SH-SY5Y (cell line): ENCODE measurements at regions not wholly inside any gene's neighbourhood (a gene's known extent, or its start where the extent isn't known, plus 50 kb on each side); places are given as distances from the start of the nearest gene placed in this dataset.

Experiments
- GATA2 ChIP-seq: IDR thresholded peaks from 2 replicates; pipeline ENCODE4 v1.6.1; 2011; ENCODE audit warnings: mild to moderate bottlenecking, low read depth, low read length
- GATA3 ChIP-seq: IDR thresholded peaks from 2 replicates; pipeline ENCODE4 v1.6.1; 2011; ENCODE audit warnings: low read depth, mild to moderate bottlenecking, low read length, moderate library complexity

DNA sequence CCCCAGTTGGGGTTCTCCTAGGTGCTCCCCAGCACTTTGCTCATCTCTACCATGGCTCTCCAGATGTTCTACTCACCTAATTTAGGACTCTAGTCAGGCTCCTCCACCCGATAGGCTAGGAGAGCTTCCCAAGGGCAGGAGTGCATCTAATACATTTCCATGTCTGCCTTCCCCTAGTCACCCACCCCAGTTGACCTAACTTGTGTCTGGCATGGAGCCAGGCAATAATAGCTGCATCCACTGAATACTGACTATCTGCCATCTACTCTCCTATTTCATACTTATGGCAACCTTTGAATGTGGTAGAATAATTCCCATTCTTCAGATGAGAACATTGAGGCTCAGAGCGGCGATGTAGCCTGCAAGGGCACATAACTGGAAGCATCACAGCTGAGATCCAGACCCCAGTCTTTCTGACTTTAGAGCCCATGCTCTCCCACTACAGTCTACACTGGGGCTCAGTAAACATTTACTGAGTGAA lies 71.8 kb upstream of the YWHAQ start:
- TF ChIP-seq GATA2 (no peak), GATA3 (no peak)

DNA sequence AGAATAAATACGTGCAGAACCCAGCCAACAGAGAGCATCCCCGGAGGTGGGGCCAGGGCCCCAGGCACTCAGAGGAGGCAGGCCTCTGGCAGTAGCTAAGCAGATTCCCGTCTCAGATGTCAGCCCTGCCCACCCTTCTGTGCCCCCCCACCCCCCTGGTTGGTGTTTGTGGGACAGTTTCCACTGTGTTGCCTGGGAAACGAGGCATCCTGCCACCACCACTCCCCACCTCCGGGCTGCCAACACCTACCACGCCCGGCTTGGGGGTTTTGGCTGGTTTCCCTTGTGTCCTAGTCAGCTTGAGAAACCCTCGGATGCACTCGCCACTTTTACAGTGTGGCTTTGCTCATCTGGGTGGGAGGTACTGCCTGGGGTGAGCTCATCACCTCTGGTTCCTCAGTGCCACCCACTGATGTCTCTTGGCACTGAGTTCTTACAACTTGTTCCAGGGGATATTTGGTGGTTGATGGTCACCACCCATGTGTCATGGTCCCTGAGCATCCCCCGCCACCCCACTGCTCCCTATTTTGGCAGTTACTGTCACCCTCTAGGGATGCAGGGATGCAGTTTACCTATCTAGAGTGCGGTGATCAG lies 72.4 kb upstream of the YWHAQ start:
- TF ChIP-seq GATA2 = no peak
- no peak for TF ChIP-seq GATA3

DNA sequence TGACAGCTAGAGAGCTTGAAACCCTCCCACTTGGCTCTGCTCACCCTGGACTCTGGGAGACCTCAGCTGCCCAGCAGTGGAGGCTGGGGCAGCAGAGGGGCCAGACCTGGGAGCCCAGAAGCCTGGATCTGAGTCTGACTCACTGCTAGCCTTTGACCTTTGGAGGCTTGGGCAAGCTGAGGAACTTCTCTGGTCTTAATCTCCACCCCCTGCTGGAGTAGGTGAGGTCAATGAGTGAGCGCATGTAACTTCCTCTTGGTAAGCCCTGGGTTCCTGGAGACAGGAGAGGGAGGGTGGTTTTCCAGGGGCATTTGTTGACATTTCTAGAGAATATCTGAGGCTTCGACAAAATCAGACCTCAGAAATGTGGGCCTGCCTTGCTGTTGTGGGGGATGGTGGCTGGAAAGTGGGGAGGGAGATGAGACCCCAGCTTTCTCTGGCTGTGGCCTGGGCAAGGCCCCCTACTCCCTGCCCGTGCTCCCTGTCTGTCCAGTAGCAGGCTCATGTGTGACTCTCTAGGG lies 73.0 kb upstream of the YWHAQ start:
- TF ChIP-seq GATA2 (no peak), GATA3 (no peak)

DNA sequence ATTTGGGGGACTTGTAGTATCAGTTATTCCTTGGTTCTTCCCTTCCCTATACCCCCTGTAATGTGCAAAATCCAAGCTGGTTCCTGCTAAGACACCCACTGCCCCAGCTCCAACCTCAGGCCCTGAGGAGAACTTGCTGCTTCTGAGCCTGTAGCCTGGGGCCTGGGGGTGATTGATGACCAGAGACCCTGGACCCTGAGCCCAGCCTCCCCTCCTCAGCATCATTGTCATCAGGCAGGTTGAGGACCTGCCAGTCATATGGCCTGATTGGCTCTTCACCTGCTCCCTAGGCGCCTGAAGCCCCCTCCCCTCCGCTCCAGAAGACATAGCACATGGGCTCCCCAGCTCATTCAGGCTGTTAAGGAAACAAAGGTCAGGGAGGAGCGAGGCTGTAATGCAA lies 73.8 kb upstream of the YWHAQ start:
- no peak for TF ChIP-seq GATA3
- no peak for TF ChIP-seq GATA2

DNA sequence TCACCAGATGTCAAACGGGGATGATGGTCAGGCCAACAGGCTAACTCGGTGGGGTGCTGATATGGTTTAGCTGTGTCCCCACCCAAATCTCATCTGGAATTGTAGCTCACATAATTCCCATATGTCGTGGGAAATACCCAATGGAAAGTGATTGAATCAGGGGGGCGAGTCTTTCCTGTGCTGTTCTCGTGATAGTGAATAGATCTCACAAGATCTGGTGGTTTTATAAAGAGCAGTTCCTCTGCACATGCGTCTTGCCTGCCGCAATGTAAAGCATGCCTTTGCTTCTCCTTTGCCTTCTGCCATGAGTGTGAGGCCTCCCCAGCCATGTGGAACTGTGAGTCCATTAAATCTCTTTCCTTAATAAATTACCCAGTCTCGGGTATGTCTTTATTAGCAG lies 74.4 kb upstream of the YWHAQ start:
- no peak for TF ChIP-seq GATA3
- no peak for TF ChIP-seq GATA2

DNA sequence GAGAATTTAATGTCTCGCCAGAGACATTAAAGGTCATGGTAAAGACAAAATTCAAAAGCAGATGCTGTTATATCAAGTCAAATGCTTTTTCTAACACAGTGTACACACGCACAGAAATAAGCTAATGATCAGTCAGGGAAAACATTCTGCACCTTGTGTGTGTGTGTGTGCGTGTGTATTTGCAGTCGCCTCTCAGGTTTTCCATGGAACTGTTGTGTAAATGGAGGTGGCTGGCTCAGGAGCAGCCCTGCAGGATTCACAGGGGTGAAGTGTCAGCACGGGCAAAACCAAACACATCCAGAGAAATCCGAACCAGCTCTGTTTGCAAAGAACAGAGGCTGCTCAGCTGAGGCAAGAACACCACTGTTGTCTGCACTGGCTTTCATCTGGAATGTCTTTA lies 76.2 kb upstream of the YWHAQ start:
- TF ChIP-seq GATA2 (no peak), GATA3 (no peak)

DNA sequence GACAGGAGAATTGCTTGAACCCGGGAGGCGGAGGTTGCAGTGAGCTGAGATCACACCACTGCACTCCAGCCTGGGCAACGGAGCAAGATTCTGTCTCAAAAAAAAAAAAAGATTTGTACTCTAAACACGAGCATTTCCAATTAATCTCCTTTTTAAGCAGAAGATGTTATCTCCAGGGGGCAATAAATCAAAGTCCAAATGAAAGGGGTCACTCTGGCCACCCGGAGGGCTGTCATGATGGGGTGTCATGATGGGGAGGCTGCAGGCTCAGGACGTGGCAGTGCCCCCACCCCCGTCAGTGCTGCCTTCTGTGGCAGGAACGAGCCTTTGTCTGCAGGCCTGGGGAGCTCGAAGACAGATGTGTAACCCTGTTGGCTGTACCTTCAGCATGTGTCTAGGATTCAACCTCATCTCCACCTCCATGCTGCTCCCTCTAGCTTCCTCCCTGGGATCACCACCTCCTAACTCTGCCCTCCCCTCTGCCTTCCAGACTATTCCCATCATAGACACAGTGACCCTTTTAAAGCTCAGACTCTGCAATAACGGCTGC lies 76.9 kb upstream of the YWHAQ start:
- TF ChIP-seq GATA3 (no peak), GATA2 (0 out of 2 replicates have a peak, but pooled peaks have one; percentile 25)

DNA sequence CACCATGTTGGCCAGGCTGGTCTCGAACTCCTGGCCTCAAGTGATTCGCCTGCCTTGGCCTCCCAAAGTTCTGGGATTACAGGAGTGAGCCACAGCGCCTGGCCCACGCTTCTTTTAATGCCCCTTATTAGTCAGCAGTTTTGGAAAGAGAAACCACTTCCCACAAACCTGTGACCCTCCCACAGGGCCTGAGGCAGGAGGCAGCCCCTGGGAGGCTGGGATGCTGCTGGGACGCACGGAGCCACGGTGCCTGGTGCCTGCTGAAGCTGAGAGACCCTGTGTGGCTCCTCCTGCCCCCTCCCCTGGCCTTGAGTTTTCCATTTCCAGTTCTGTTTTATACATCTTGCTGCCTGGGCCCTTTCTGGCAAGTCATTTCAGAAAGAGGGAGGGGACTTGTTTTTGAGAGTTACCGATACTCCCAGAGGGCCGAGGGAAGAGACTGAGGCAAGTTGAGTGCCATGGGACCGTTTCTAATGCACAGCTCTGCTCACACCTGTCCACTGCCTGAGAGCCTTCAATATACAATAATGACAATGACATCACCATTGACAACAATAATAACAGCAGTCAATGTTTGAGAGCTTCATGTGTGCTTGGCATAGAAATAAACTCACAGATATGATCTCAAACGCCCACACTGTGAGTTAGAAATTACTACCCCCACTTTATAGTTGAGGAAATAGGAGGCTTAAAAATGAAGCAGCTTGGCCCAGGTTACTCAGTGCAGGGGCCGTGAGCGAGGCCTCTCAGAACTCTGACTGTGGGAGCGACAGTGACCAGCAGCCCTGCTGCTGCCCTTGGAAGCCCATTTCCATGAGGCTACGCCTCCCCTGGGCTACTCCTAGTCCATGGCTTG lies 78.1 kb upstream of the YWHAQ start:
- no peak for TF ChIP-seq GATA2

DNA sequence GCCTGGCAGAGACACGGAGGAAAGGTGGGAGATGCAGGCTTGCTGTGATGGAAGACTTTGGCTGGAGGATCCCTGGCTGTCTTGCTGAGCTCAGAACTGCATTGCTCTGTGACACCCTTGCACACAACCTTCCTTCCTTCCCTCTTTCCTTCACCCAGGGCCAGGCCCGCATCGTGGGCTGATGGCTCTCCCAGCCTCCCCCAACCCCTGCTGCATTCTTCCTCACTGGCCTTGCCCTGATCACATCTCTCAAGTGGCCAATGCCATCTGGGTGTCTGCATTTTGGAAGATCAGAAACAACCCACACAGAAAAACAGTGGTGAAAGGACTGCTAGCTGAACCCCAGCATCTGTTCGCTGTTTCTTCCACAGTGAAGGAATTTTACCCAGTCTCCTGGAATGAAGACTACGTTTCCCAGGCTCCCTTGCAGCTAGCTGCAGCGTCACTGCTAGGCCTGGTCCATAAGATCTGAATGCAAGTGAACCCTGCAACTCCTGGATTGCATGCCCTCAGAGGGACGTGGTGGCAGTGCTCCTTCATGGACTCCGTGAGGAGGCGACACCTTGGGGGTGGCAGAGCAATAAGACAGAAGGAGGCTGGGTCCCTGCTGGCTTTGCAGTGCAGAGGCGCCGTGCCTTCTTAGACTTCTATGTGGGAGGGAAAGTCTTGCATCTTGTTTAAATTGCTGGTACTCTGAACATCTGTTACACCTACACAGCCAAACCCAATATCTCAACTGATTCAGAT lies 78.9 kb upstream of the YWHAQ start:
- TF ChIP-seq GATA2 (no peak), GATA3 (no peak)

DNA sequence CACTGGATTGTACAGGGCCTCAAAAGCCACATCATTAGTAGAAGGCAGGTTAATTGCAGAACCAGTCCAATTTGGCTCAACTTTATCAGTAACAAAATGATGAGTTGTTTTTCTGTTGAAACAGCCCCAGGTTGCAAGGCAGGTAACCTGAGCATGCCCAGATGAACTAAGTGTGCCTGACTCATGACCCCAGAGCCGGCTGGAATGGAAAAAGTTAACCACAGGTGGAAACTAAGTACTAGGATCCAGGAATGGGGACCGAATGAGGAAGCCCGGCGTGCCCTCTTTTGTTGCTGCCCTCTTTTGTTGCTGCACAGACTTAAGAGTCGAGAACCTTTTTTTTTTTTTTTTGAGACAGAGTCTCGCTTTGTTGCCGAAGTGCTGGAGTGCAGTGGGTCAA lies 79.5 kb upstream of the YWHAQ start:
- TF ChIP-seq GATA2 (no peak), GATA3 (no peak)

DNA sequence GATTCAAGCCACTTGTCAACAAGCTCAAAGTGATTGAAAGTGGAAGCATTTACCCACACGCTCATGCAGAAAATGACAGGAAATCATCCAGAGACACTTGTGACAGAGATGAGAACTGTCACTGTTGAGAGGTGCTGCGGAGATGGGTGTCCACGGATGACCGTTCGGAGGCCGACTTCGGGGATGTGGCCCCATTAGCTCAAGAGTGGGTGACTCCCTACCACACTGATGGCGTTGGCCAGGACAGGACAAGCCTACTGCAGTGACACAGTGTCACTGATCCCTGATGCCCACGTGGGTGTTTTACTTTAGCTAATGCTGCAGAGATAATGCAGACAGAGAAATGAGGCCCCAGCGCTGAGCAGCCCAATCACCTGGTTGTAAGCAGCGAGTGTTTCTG lies 81.5 kb upstream of the YWHAQ start:
- TF ChIP-seq GATA3 (no peak), GATA2 (no peak)

DNA sequence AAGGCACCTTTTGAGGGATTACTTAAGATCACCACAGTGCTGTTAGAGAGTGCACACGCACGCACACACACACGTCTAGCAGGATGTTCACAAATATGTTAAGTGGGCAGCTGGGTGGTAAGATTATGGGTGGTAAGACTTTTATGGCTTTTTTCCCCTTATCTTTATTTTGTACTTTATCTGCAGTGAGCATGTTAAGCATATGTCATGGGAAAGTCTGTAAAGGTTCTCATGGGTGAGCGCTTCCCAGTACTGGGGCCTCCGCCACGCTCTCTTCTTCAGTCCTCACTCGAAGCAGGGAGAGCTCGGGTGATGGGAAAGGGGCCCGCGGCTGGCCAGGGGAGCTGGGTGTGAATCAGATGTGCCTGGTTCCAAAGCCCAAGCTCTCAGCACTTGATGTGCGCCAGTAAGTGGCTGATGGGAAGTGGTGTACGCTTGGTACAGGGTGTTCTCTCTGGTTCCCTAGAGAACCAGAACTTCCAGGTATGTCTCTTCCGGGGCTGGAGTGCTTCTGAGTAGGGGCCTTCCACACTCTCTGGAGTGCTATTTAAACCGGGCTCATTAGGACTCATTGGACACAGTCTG lies 83.9 kb upstream of the YWHAQ start:
- TF ChIP-seq GATA3 (no peak), GATA2 (no peak)

DNA sequence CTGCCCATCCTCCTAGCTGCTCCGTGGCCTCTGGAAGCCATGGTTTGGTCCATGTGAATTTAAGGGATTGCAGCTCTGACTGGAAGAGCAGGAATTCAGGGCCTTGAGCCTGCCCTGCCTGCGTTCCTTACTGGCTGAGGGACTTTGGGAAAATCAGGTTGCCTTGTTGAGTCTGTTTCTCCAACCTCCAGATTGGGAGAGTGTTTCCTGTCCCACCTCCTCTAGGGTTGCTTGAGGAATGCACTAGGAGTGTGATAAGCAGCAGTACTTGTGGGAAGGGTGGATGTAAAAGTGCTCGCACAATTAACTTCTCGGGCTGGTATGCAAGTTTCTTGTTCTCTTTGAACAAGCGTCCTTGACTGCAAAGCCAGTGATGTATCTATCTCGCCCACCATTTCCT lies 84.4 kb upstream of the YWHAQ start:
- TF ChIP-seq GATA3 (no peak), GATA2 (no peak)

DNA sequence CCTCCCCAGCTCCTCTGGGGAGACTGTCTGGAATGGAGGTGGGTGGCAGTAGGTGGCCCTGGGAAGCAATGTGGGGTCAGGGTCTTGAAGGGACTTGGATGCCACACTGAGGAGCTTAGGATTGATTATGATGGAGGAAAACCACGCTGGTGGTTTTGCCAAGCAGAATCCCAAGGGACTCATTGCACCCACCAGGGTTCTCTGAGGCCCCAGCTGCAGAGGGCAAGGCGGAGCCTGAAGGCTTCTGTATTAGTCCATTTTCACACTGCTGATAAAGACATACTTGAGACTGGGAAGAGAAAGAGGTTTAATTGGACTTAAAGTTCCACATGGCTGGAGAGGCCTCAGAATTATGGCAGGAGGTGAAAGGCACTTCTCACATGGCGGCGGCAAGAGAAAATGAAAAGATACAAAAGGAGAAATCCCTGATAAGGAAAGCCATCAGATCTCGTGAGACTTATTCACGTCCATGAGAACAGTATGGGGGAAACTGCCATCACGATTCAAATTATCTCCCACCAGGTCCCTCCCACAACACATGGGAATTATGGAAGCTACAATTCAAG lies 87.2 kb upstream of the YWHAQ start:
- TF ChIP-seq GATA2 (no peak), GATA3 (no peak)
